ENCODE measurements at regions not wholly inside any gene's neighbourhood (a gene's known extent, or its start where the extent isn't known, plus 50 kb on each side); places are given as distances from the start of the nearest gene placed in this dataset.

- H2AFZ ChIP-seq (ENCODE audit: low read depth), result no peak overlapping the region; the same call in 1 of the 2 replicates
- 93% methylated on average over 4 of the region's 4 CpGs for WGBS (ENCODE audit: low lambda C conversion rate)
- DNase-seq, result no peak
- TF ChIP-seq SIN3A (IDR thresholded peaks at IDR 0.05; ENCODE audit: borderline replicate concordance, low read depth, low read length), result no peak
- no peak for TF ChIP-seq SMC3 (IDR thresholded peaks at IDR 0.05; ENCODE audit: low read depth, low read length)
- no peak for TF ChIP-seq CTCF (IDR thresholded peaks at IDR 0.05)
- TF ChIP-seq MEF2A (IDR thresholded peaks at IDR 0.05; ENCODE audit: borderline replicate concordance, low read depth), result no peak
- no peak for TF ChIP-seq RAD21 (IDR thresholded peaks at IDR 0.05; ENCODE audit: low read length)
- no peak for TF ChIP-seq TAF1 (IDR thresholded peaks at IDR 0.05; ENCODE audit: borderline replicate concordance, low read depth, low read length)
- TF ChIP-seq EP300 (IDR thresholded peaks at IDR 0.05; ENCODE audit: borderline replicate concordance in 1 of 2, low read depth in 1 of 2, low read length in 1 of 2), result no peak
- no peak for TF ChIP-seq JUND (IDR thresholded peaks at IDR 0.05)
- no peak for TF ChIP-seq RXRA (IDR thresholded peaks at IDR 0.05; ENCODE audit: borderline replicate concordance, low read depth)
- no peaks in the 10 kb centered on the region for H3K9me2 ChIP-seq
- POLR2A ChIA-PET, result no interaction called here
- H3K9me3 ChIP-seq, result no peaks in the 10 kb centered on the region
- H4K20me1 ChIP-seq (ENCODE audit: insufficient read depth), result no peaks in the 10 kb centered on the region
- H3K27me3 ChIP-seq (ENCODE audit: insufficient read depth), result no peaks in the 10 kb centered on the region
- no peak overlapping the region for H3K4me2 ChIP-seq
- CTCF ChIA-PET, result interaction anchor here (0.6 kb wide), 1 partner anchor 26 kb away, joined by 3 read pairs; no protein-coding TSS in a partner anchor
- peaks cover 0 to 3% of the 10 kb centered on the region in 2 experiments; a peak in 2 of 4 replicates for H3K4me1 ChIP-seq (ENCODE audit: control insufficient read depth in 1 of 2, insufficient read depth in 2 of 2, low read depth in 1 of 2, low read length in 1 of 2)
- H3K9ac ChIP-seq, result peak overlapping the region; percentile 25; the same call in 1 of the 2 replicates
- H3F3A ChIP-seq (replicated peaks; ENCODE audit: insufficient read depth), result peaks cover 2% of the 10 kb centered on the region
- H3K4me3 ChIP-seq (ENCODE audit: low read depth in 2 of 2, low read length in 1 of 2), result no peak overlapping the region
- H3K79me2 ChIP-seq (ENCODE audit: insufficient read depth), result no peaks in the 10 kb centered on the region
- peak overlapping the region in 1 of 2 experiments; percentile 40; a peak in 2 of 4 replicates for H3K27ac ChIP-seq (ENCODE audit: low read depth in 2 of 2, low read length in 1 of 2)
- no peaks in the 10 kb centered on the region for H3K36me3 ChIP-seq (replicated peaks in 1 of 2; ENCODE audit: control insufficient read depth in 1 of 2, insufficient read depth in 2 of 2, low read length in 1 of 2)
Measured at GRCh38 chr12:115405471-115405860, 721.5 kb upstream of the TBX3 start.

GRCh38 chr12:115404761-115405470, 720.9 kb upstream of the TBX3 start:
- H3K4me2 ChIP-seq, result no peak overlapping the region
- 63% methylated on average over 9 of the region's 9 CpGs for WGBS (ENCODE audit: low lambda C conversion rate)
- no peaks in the 10 kb centered on the region for H3K27me3 ChIP-seq (ENCODE audit: insufficient read depth)
- no peaks in the 10 kb centered on the region for H3K36me3 ChIP-seq (replicated peaks in 1 of 2; ENCODE audit: control insufficient read depth in 1 of 2, insufficient read depth in 2 of 2, low read length in 1 of 2)
- H3K9me2 ChIP-seq, result no peaks in the 10 kb centered on the region
- no peak overlapping the region for H3K4me3 ChIP-seq (ENCODE audit: low read depth in 2 of 2, low read length in 1 of 2)
- ChIA-PET CTCF (interaction anchor here (0.6 kb wide), 1 partner anchor 26 kb away, joined by 3 read pairs; no protein-coding TSS in a partner anchor), POLR2A (no interaction called here)
- DNase-seq, result no peak
- peak overlapping the region in 1 of 2 experiments; percentile 40; a peak in 2 of 4 replicates for H3K27ac ChIP-seq (ENCODE audit: low read depth in 2 of 2, low read length in 1 of 2)
- H3K4me1 ChIP-seq (ENCODE audit: control insufficient read depth in 1 of 2, insufficient read depth in 2 of 2, low read depth in 1 of 2, low read length in 1 of 2), result peaks cover 0 to 3% of the 10 kb centered on the region in 2 experiments; a peak in 2 of 4 replicates
- no peaks in the 10 kb centered on the region for H3K79me2 ChIP-seq (ENCODE audit: insufficient read depth)
- peaks cover 2% of the 10 kb centered on the region for H3F3A ChIP-seq (replicated peaks; ENCODE audit: insufficient read depth)
- H3K9me3 ChIP-seq, result no peaks in the 10 kb centered on the region
- no peaks in the 10 kb centered on the region for H4K20me1 ChIP-seq (ENCODE audit: insufficient read depth)
- no peak overlapping the region; the same call in 1 of the 2 replicates for H3K9ac ChIP-seq
- no peak overlapping the region for H2AFZ ChIP-seq (ENCODE audit: low read depth)
- TF ChIP-seq GABPA (IDR thresholded peaks at IDR 0.05; ENCODE audit: low read depth), result no peak
- no peak for TF ChIP-seq EZH2phosphoT487 (IDR thresholded peaks at IDR 0.05; ENCODE audit: borderline replicate concordance, low read depth)
- no peak for TF ChIP-seq SMC3 (IDR thresholded peaks at IDR 0.05; ENCODE audit: low read depth, low read length)
- TF ChIP-seq CHD2 (IDR thresholded peaks at IDR 0.05; ENCODE audit: low read length, partially characterized antibody), result no peak
- peak; percentile 77 for TF ChIP-seq FOSL2 (IDR thresholded peaks at IDR 0.05; ENCODE audit: borderline replicate concordance, low read depth)
- peak; percentile 93 for TF ChIP-seq NFIC (IDR thresholded peaks at IDR 0.05; ENCODE audit: borderline replicate concordance)
- TF ChIP-seq YY1 (IDR thresholded peaks at IDR 0.05; ENCODE audit: low read depth), result no peak
- peak; percentile 69; the same call in 1 of the 2 replicates for TF ChIP-seq RXRA (IDR thresholded peaks at IDR 0.05; ENCODE audit: borderline replicate concordance, low read depth)
- peak; percentile 53; the same call in 1 of the 2 replicates for TF ChIP-seq PBX3 (IDR thresholded peaks at IDR 0.05)
- TF ChIP-seq NRF1 (IDR thresholded peaks at IDR 0.05; ENCODE audit: low read depth, low read length), result no peak
- TF ChIP-seq FOXJ3 (CRISPR knock-in tag; IDR thresholded peaks at IDR 0.05), result no peak
- TF ChIP-seq USF2 (IDR thresholded peaks at IDR 0.05; ENCODE audit: borderline replicate concordance, low read depth, low read length), result no peak
- TF ChIP-seq EP300 (IDR thresholded peaks at IDR 0.05; ENCODE audit: borderline replicate concordance in 1 of 2, low read depth in 1 of 2, low read length in 1 of 2), result peak in 1 of 2 experiments; percentile 89; a peak in 2 of 4 replicates
- no peak for TF ChIP-seq ZBTB33 (IDR thresholded peaks at IDR 0.05; ENCODE audit: borderline replicate concordance, low read depth)

Data from SK-N-SH (cell line).